ENCODE measurements at regions not wholly inside any gene's neighbourhood (a gene's known extent, or its start where the extent isn't known, plus 50 kb on each side); places are given as distances from the start of the nearest gene placed in this dataset.
A peak's percentile ranks its signal among the peaks of the same experiment; 100 is the strongest.

DNA sequence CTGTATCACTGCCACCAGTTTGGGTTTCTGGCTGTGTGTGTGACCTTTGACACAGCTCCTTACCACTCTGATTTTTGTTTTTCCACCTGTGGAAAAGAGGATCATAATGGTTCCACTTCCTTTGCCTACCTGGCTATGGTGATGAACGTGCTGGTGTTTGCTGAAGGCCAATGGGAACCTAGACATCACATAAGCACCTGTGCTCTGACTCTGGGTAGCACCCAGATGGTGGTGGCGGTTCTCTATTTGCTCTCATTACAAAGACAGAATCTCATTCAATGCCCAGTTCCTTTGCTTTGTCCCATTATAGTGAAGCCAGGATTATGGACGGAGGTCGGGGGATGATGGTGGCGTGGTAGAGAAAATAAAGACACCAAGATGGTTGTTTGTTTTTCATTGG, 121.2 kb upstream of the GATA6 start:
- DNase-seq: no peak
- no peaks in the 10 kb centered on the region for H3K9me3 ChIP-seq (ENCODE audit: control insufficient read depth in 2 of 2, insufficient read depth in 1 of 2, low read depth in 1 of 2, low read length in 1 of 2)
- no peak overlapping the region for H3K4me3 ChIP-seq (ENCODE audit: low read depth in 1 of 3, low read length in 3 of 3)
- WGBS, 3 donors: 77 to 85% (median 81%) methylated on average over 5 of the region's 5 CpGs
- H3K27ac ChIP-seq (ENCODE audit: low read depth in 1 of 3, low read length in 2 of 3): no peak overlapping the region
- no peaks in the 10 kb centered on the region for H3K27me3 ChIP-seq (ENCODE audit: control insufficient read depth in 3 of 3, insufficient read depth in 3 of 3, low read length in 3 of 3)
- H3K36me3 ChIP-seq (ENCODE audit: control insufficient read depth in 3 of 3, insufficient read depth in 2 of 3, low read depth in 1 of 3, low read length in 3 of 3): no peaks in the 10 kb centered on the region
- H3K4me1 ChIP-seq (ENCODE audit: control insufficient read depth in 3 of 3, insufficient read depth in 2 of 3, low read depth in 1 of 3, low read length in 2 of 3): peaks cover 3 to 77% (median 8%) of the 10 kb centered on the region in 3 donors
- no peak for FAIRE-seq

DNA sequence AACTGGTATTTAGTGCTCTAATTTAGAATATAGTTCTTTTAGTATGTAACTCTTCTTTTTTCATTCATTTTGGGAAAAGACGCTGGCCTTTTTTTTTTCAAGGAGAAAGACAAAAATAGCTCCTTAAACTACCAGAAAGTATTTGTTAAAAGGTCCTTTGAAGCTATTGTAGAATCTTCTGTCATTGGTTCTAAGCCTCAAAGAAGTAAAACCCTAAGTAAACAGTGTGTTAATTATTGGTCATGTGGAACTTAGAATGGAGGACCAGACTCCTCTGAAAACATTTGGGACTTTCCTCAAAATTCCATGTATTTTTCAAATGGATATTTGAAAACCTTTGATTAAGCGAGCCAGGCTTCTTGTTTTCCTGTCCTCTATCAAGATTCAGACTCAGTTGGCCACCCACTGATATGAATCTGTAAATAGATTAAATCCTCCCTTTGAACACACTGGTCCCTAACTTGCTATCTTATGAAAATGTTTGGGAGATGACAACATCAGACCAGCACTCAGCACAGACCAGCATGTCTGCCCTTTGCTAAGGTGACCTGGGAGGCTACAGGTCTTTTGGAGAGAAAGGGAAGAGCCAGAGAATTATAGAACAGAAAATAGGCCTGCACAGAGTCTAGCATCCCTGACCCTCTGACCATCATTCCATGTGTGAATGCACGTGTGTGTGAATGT, 120.3 kb upstream of the GATA6 start:
- no peaks in the 10 kb centered on the region for H3K36me3 ChIP-seq (ENCODE audit: control insufficient read depth in 3 of 3, insufficient read depth in 2 of 3, low read depth in 1 of 3, low read length in 3 of 3)
- WGBS, 3 donors: 64 to 68% (median 67%) methylated on average over 3 of the region's 3 CpGs
- H3K27me3 ChIP-seq (ENCODE audit: control insufficient read depth in 3 of 3, insufficient read depth in 3 of 3, low read length in 3 of 3): no peaks in the 10 kb centered on the region
- no peak for FAIRE-seq
- no peak for DNase-seq
- H3K4me3 ChIP-seq (ENCODE audit: low read depth in 1 of 3, low read length in 3 of 3): no peak overlapping the region
- H3K27ac ChIP-seq (ENCODE audit: low read depth in 1 of 3, low read length in 2 of 3): peak overlapping the region in 1 of 3 donors; percentile 1
- H3K9me3 ChIP-seq (ENCODE audit: control insufficient read depth in 2 of 2, insufficient read depth in 1 of 2, low read depth in 1 of 2, low read length in 1 of 2): peaks cover 0 to under 1% of the 10 kb centered on the region in 2 donors
- H3K4me1 ChIP-seq (ENCODE audit: control insufficient read depth in 3 of 3, insufficient read depth in 2 of 3, low read depth in 1 of 3, low read length in 2 of 3): peaks cover 3 to 70% (median 8%) of the 10 kb centered on the region in 3 donors

DNA sequence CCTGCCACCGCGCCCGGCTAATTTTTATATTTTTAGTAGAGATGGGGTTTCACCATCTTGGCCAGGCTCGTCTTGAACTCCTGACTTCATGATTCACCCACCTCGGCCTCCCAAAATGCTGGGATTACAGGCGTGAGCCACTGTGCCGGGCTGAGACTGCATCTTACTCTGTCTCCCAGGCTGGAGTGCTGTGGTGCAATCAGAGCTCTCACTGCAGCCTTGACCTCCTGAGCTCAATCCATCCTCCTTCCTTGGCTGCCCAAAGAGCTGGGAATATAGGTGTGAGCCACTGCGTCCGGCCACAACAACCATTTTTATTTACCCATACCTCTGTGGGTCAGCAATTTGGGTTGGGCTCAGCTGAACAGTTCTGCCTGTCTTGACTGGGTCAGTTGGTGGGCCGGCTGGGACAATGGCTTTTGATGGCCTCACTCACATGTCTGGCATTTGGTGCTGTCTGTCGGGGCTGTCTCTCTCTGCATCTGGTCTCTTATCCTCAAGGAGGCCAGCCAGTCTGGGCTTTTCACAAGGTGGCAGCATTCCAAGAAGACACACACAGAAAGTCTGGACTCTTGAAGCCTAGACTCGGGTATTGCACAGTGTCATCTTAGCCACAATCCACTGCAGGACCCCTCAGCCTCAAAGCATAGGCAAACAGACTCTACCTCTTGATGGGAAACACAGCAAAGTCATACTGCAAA, 116.8 kb upstream of the GATA6 start:
- H3K4me1 ChIP-seq (ENCODE audit: control insufficient read depth in 3 of 3, insufficient read depth in 2 of 3, low read depth in 1 of 3, low read length in 2 of 3): peaks cover 0 to 41% (median 2%) of the 10 kb centered on the region in 3 donors
- FAIRE-seq: no peak
- H3K4me3 ChIP-seq (ENCODE audit: low read depth in 1 of 3, low read length in 3 of 3): no peak overlapping the region
- peaks cover 0 to 2% of the 10 kb centered on the region in 2 donors for H3K9me3 ChIP-seq (ENCODE audit: control insufficient read depth in 2 of 2, insufficient read depth in 1 of 2, low read depth in 1 of 2, low read length in 1 of 2)
- no peaks in the 10 kb centered on the region for H3K27me3 ChIP-seq (ENCODE audit: control insufficient read depth in 3 of 3, insufficient read depth in 3 of 3, low read length in 3 of 3)
- peak; percentile 56 to 70 for DNase-seq
- 77 to 82% (median 78%) methylated on average over 12 of the region's 12 CpGs for WGBS, 3 donors
- H3K36me3 ChIP-seq (ENCODE audit: control insufficient read depth in 3 of 3, insufficient read depth in 2 of 3, low read depth in 1 of 3, low read length in 3 of 3): no peaks in the 10 kb centered on the region
- H3K27ac ChIP-seq (ENCODE audit: low read depth in 1 of 3, low read length in 2 of 3): peak overlapping the region in 1 of 3 donors; percentile 56

DNA sequence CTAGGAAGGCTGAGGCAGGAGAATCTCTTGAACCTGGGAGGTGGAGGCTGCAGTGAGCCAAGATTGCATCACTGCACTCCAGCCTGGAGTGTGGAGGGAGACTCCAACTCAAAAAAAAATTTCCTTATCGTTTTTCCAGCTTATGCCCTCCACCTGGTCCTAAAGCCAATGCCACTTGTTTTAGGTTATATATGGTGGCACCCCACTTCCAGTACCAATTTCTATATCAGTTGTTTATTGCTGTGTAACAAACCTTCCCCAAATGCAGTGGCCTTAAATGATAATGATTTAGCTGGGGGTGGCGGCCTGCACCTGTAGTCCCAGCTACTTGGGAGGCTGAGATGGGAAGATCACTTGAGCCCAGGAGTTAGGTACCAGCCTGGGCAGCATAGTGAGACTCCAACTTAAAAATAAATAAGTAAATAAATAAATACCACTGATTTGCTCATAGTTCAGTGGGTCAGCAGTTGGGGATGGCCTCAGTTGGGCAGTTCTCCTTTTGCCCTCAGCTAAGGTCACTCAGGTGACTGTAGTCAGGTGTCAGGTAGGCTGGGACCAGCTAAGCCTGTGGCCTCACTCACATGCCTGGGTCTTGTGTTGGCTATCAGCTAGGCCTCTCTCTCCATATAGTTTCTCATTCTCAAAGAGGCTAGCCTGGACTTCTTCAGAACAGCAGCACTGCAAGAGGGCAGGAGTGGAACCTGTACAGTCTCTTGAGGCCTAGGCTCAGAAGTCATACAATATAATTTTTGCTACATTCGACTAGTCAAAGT, 113.7 kb upstream of the GATA6 start:
- Histone ChIP-seq H3K4me1 (ENCODE audit: control insufficient read depth in 3 of 3, insufficient read depth in 2 of 3, low read depth in 1 of 3, low read length in 2 of 3) (peaks cover 0 to 31% (median 2%) of the 10 kb centered on the region in 3 donors), H3K27me3 (ENCODE audit: control insufficient read depth in 3 of 3, insufficient read depth in 3 of 3, low read length in 3 of 3) (no peaks in the 10 kb centered on the region), H3K4me3 (ENCODE audit: low read depth in 1 of 3, low read length in 3 of 3) (no peak overlapping the region), H3K27ac (ENCODE audit: low read depth in 1 of 3, low read length in 2 of 3) (peak overlapping the region in 1 of 3 donors; percentile 57), H3K9me3 (ENCODE audit: control insufficient read depth in 2 of 2, insufficient read depth in 1 of 2, low read depth in 1 of 2, low read length in 1 of 2) (peaks cover 0 to 2% of the 10 kb centered on the region in 2 donors), H3K36me3 (ENCODE audit: control insufficient read depth in 3 of 3, insufficient read depth in 2 of 3, low read depth in 1 of 3, low read length in 3 of 3) (no peaks in the 10 kb centered on the region)
- peak in 1 of 2 donors; percentile 51 for DNase-seq
- no peak for FAIRE-seq
- WGBS, 3 donors: 84 to 89% (median 87%) methylated on average over 3 of the region's 3 CpGs

DNA sequence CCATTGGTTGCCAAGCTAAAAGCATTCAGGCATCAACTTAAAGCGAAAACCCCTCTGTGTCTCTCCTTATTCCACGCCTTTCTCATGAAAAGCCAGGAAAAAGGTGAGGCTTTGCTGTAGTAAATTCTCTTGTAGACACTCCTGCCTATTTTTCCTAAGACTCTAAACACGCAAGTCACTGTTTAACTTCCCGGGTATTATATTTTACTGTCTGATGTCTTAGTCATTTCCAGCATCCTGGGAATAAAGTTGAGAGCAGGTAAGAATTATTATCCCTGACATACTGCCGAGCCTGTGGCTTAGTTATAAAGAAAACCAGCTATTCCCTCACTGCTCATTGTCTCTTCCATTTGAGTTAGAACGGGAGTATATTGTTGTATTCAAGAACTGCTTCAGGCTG, 112.4 kb upstream of the GATA6 start:
- Histone ChIP-seq H3K36me3 (ENCODE audit: control insufficient read depth in 3 of 3, insufficient read depth in 2 of 3, low read depth in 1 of 3, low read length in 3 of 3) (no peaks in the 10 kb centered on the region), H3K27me3 (ENCODE audit: control insufficient read depth in 3 of 3, insufficient read depth in 3 of 3, low read length in 3 of 3) (no peaks in the 10 kb centered on the region), H3K4me1 (ENCODE audit: control insufficient read depth in 3 of 3, insufficient read depth in 2 of 3, low read depth in 1 of 3, low read length in 2 of 3) (peaks cover 0 to 28% (median 2%) of the 10 kb centered on the region in 3 donors), H3K27ac (ENCODE audit: low read depth in 1 of 3, low read length in 2 of 3) (peak overlapping the region in 1 of 3 donors; percentile 74), H3K9me3 (ENCODE audit: control insufficient read depth in 2 of 2, insufficient read depth in 1 of 2, low read depth in 1 of 2, low read length in 1 of 2) (peaks cover 0 to 2% of the 10 kb centered on the region in 2 donors), H3K4me3 (ENCODE audit: low read depth in 1 of 3, low read length in 3 of 3) (no peak overlapping the region)
- FAIRE-seq (no peak), DNase-seq (peak in 1 of 2 donors; percentile 48)
- 75 to 85% (median 79%) methylated on average over 6 of the region's 6 CpGs for WGBS, 3 donors

DNA sequence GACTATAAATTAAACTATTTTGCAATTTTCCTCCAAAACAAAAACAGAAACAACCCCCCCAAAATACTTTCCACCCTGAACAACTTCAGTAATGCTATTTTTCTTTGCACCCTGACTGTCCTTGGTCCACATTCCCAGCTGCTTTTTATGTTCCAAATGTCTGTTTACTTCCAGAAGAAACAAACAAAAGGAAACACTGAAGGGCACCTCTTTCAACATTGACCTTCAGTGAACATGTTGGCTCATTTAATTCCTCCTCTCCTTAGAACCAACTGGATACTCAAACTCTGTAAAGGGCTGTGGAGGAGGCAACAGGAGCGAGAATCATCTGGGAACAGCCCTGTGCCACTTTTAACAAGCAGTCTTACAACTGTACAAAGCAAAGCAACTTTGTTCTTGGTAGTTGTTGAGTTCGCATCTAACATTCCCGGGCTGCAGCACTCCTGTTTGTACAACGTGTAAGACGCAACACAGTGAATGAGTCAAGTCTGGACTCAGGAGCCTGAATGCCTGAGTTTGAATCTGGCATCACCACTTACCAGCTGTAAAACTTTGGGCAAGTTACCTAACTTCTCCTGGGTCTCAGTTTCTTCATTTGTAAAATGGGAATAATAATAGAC, 111.4 kb upstream of the GATA6 start:
- 74 to 77% (median 75%) methylated on average over 5 of the region's 5 CpGs for WGBS, 3 donors
- no peaks in the 10 kb centered on the region for H3K27me3 ChIP-seq (ENCODE audit: control insufficient read depth in 3 of 3, insufficient read depth in 3 of 3, low read length in 3 of 3)
- FAIRE-seq (no peak), DNase-seq (no peak)
- H3K9me3 ChIP-seq (ENCODE audit: control insufficient read depth in 2 of 2, insufficient read depth in 1 of 2, low read depth in 1 of 2, low read length in 1 of 2): peaks cover 0 to 2% of the 10 kb centered on the region in 2 donors
- H3K36me3 ChIP-seq (ENCODE audit: control insufficient read depth in 3 of 3, insufficient read depth in 2 of 3, low read depth in 1 of 3, low read length in 3 of 3): no peaks in the 10 kb centered on the region
- H3K4me3 ChIP-seq (ENCODE audit: low read depth in 1 of 3, low read length in 3 of 3): no peak overlapping the region
- H3K4me1 ChIP-seq (ENCODE audit: control insufficient read depth in 3 of 3, insufficient read depth in 2 of 3, low read depth in 1 of 3, low read length in 2 of 3): peaks cover 0 to 32% (median 0%) of the 10 kb centered on the region in 3 donors
- no peak overlapping the region for H3K27ac ChIP-seq (ENCODE audit: low read depth in 1 of 3, low read length in 2 of 3)

DNA sequence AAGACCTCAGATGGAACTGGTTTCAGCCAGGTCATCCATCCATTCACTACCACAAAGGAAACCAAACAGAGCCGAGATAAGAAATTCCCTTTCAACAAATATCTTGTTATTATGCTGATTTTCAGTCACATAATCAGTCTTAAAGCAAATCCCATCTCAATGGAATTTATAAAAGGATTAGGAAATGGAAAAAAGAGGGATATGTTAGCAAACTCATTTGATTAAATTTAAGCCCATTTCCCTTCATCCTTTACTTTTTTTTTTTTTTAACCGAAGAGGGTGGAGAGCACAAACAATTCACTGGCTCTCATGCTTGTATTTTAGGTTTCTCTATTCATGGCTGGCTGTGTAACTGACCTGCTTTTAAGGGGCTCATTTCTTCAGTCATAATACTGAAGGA, 109.0 kb upstream of the GATA6 start:
- no peak overlapping the region for H3K27ac ChIP-seq (ENCODE audit: low read depth in 1 of 3, low read length in 2 of 3)
- H3K36me3 ChIP-seq (ENCODE audit: control insufficient read depth in 3 of 3, insufficient read depth in 2 of 3, low read depth in 1 of 3, low read length in 3 of 3): no peaks in the 10 kb centered on the region
- FAIRE-seq: no peak
- H3K4me1 ChIP-seq (ENCODE audit: control insufficient read depth in 3 of 3, insufficient read depth in 2 of 3, low read depth in 1 of 3, low read length in 2 of 3): peaks cover 0 to 34% (median 0%) of the 10 kb centered on the region in 3 donors
- no peaks in the 10 kb centered on the region for H3K27me3 ChIP-seq (ENCODE audit: control insufficient read depth in 3 of 3, insufficient read depth in 3 of 3, low read length in 3 of 3)
- DNase-seq: no peak
- H3K4me3 ChIP-seq (ENCODE audit: low read depth in 1 of 3, low read length in 3 of 3): no peak overlapping the region
- no peaks in the 10 kb centered on the region for H3K9me3 ChIP-seq (ENCODE audit: control insufficient read depth in 2 of 2, insufficient read depth in 1 of 2, low read depth in 1 of 2, low read length in 1 of 2)
- 68 to 74% (median 73%) methylated on average over 2 of the region's 2 CpGs for WGBS, 3 donors

DNA sequence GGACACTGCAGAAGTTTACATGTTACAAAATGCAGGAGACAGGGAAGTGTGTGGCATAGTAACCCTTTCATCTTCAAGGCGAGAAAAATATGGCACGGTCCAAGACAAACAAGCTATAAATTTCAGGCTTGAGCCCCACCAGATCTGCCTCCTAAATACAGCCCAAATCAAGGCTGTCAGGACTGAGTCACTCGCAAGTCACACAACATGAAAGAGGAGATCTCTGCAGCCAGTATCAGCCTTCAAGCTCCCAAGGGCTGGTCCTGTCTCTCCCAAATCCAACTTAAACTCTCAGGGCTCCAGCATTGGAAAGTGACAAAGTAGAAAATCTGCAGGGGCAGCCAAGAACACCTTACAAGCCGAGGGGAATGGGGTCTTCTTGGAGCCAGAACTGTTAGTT, 106.3 kb upstream of the GATA6 start:
- Histone ChIP-seq H3K9me3 (ENCODE audit: control insufficient read depth in 2 of 2, insufficient read depth in 1 of 2, low read depth in 1 of 2, low read length in 1 of 2) (no peaks in the 10 kb centered on the region), H3K36me3 (ENCODE audit: control insufficient read depth in 3 of 3, insufficient read depth in 2 of 3, low read depth in 1 of 3, low read length in 3 of 3) (no peaks in the 10 kb centered on the region), H3K27me3 (ENCODE audit: control insufficient read depth in 3 of 3, insufficient read depth in 3 of 3, low read length in 3 of 3) (no peaks in the 10 kb centered on the region), H3K4me3 (ENCODE audit: low read depth in 1 of 3, low read length in 3 of 3) (no peak overlapping the region), H3K27ac (ENCODE audit: low read depth in 1 of 3, low read length in 2 of 3) (no peak overlapping the region), H3K4me1 (ENCODE audit: control insufficient read depth in 3 of 3, insufficient read depth in 2 of 3, low read depth in 1 of 3, low read length in 2 of 3) (peaks cover 0 to 32% (median 0%) of the 10 kb centered on the region in 3 donors)
- FAIRE-seq (no peak), DNase-seq (no peak)
- WGBS, 3 donors: 35 to 58% (median 57%) methylated on average over 4 of the region's 4 CpGs

Data from small intestine (tissue), 7 donors.